Activated CD8-positive, alpha-beta memory T cell treated with anti-CD3 and anti-CD28 coated beads for 36 hours (primary cell): ENCODE measurements at regions not wholly inside any gene's neighbourhood (a gene's known extent, or its start where the extent isn't known, plus 50 kb on each side); places are given as distances from the start of the nearest gene placed in this dataset.
"Not testable (repeated sequence)": the region's sequence is repeated elsewhere in the genome, so short reads cannot be mapped to it uniquely, and the experiment has no call there.

ENCODE experiments used
- CTCF ChIA-PET: fragments of 350-600 bp; sonication (Branson Sonifier 250); formaldehyde crosslinking; loops from one replicate; lab custom pipeline; 2021; ENCODE audit warnings: antibody characterized with exemption; lab: Charles Lee
- POLR2A ChIA-PET: fragments of 350-600 bp; sonication (Branson Sonifier 250); formaldehyde crosslinking; loops from one replicate; lab custom pipeline; 2021; ENCODE audit warnings: antibody characterized with exemption; lab: Charles Lee

DNA sequence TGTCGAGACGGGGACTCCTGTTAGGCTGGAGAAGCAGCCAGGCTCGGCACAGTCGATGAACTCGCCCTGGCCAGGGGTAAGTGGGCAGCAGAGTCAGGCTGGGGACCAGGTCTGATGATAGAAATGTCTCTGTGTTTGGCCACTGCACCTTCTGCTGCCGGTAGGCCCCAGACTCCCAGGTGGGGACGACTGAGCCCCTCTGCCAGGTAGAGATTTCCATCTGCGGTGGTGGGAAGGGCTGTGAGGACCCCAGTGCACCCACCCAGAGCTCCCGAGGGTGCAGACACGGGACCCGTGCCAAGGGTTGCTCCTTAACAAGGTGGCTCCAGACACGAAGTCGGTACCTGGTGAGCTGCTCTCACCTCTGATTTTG, 862.5 kb downstream of the TBC1D22A start:
- ChIA-PET CTCF (no interaction called here), POLR2A (no interaction called here)

DNA sequence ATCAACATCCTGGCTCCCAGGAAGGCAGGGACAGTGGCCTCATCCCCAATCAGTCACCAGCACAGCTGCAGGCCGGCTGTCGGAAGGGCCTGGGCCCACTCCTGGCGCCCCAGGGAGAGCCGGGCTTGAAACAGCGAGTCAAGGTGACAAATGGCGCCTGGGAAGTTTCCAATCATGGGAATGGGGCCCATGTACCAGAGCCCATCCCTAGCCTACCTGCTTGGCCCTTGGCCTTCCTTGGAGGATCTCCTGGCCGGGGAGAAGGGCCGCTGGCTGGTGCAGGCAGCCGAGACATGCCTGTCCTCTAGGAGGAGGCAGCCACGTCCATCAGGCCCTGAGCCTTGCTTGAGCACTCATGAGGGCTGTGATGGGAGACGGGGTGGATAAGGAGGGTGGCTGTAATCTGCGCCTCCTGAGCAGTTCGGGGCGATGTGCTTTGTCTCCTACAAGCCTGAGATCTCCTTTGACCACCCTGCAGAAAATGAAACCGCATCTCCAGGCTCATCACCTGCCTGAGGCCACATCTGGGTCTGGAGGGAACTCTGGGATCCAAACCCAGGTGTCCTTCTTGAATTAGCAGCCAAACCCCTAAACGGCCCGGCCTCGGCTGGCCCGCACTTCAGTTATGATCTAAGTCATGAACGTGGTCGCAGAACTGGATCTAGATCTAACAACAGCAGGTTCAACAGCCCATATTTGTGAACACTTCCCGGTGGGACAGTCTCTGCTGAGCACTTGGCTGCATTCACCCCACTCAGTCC, 862.0 kb downstream of the TBC1D22A start:
- POLR2A ChIA-PET, result no interaction called here
- CTCF ChIA-PET, result no interaction called here

GRCh38 chr22:47623763-47624148, 861.3 kb downstream of the TBC1D22A start:
- CTCF ChIA-PET, result no interaction called here
- POLR2A ChIA-PET, result no interaction called here

DNA sequence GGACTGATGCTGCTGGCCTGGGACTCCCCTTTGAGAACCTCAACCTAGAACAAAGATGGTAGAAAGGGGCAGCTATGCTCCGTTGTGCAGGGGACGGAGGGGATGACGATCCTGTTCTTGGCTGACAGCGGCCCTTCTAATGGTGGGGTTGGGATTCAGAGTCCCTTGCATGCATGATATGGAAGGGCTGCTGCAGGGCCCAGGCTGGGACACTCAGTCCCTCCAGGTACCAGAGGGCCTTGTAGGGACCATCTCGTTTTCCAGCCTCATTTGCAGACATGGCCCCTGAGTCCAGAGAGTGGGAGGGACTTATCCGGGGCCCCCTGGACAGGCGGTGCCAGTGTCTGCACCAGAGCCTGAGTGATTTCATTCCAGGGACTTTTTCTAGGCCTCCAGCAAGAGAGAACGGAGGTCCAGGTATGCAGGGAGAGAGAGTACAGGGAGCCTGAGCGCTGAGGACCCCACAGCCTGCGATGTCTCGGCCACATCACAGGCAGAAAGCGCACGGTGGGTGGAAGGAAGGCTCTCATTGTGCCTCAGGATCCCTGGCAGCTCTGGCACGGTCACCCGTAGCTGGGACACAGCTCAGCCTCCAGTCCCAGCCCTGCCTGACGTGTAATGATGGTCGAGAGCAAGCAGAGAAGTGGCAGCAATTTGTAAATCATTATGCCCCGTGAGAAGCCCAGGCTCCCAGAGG, 860.8 kb downstream of the TBC1D22A start:
- CTCF ChIA-PET, result no interaction called here
- POLR2A ChIA-PET, result no interaction called here

GRCh38 chr22:47622541-47622940, 860.1 kb downstream of the TBC1D22A start:
- CTCF ChIA-PET, result no interaction called here
- POLR2A ChIA-PET, result no interaction called here

DNA sequence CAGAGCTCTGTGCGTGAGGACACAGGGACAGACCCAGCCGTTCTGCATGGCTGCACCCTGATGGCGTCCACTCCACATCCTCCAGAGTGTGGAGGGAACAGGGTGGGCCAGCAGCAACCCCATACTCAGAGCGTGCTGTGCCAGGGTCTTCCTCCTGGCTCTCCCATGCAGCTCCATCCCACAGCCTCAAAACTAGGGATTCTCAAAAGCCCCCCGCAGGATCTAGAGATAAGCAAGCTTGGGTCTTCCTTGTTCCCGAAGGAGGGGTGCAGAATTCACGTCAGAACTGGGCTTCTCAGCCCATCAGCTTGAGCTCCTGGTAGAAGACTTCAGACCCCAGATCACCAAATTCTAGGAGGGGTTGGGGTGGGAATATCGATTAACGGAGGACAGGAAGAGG, 858.8 kb downstream of the TBC1D22A start:
- CTCF ChIA-PET, result no interaction called here
- POLR2A ChIA-PET, result no interaction called here

DNA sequence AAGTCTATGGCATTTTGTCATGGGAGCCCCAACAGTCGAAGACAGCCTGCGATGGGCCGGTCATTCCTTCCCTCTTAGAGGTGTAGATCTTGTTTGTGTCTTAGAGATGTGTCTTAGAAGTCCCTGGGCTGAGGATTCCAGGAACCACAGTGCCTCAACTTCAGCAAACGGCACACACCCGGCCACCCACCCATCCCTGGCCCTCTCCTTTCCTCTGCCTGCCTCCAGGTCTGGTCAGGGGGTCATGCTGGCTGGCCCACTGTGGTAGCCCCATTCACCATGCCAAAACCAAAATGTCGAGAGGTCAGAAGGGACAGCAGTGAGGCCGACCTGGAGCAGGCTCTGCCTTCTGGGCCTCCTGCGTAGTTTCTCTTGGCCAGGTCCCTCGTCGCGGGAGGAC, 857.9 kb downstream of the TBC1D22A start:
- ChIA-PET CTCF (no interaction called here), POLR2A (no interaction called here)

DNA sequence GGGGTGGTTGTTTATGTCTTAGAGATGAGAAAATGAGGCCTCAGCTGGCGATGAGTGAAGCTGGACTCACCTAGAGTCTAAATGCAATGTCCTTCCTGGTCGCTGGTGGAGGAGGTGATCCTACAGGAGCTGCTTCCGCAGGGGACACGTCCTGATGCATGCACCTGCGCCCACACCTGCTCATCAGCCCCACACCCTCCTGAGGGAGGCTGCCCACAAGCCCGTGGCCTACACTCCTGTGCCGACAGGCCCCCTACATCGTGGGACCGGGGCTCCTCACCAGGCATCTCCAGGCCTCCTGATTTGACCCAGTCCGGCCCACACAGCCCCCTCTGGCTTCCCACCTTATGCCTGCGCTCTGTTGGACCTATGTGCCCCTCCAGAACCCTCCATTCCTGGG, 857.2 kb downstream of the TBC1D22A start:
- ChIA-PET POLR2A (no interaction called here), CTCF (no interaction called here)

DNA sequence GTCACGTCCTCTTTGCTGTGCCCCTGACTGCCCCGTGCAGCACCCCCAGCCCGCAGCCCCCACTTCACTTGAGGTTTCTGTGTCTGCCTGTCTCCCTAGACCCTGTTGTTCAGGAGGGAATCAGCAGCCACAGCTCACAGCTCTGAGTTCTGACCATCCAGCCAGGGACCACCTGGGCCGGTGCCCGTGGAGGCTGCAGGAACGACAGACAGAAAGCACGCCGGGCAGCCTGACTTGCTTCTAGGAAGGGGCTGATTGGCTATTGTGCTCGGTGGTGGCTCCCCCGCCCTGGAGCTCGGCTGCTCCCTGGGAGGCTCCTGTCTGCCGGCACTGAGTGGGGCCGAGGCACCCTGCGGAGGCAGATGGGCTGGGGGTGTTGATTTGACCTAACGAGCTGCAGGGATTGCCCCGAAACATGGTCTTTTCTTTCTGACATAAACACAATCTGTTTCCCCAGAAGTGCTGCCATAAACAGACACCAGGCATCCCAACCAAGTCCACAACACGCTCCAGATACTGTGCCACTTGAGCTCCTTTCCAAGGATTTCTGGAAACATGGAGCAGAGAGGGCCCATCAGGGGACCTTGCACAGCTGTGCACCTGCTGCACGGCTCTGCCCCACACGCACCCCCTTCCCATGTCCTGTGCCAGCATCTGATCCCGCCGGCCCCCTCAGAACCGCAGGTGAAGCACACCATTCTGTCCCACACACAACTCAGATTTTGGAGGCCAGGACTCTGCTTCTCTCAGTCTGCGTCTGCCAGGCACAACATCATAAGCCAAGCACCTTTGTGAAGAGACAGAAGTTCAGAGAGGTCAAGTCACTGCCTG, 855.9 kb downstream of the TBC1D22A start:
- ChIA-PET CTCF (no interaction called here), POLR2A (no interaction called here)

DNA sequence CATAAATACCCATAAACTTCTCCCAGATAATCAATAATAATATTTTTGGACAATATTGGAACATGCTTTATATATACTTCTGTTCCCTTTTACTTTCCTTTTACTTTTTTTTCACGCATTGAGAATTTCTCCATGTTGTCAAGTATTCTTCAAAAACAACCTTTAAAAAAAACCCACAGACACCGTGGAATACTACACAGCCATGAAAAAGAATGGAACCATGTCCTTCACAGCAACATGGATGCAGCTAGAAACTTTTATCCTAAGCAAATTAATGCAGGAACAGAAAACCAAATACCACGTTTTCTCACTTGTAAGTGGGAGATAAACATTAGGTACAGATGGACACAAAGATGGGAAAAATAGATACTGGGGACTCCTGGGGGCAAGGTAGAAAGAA, 854.7 kb downstream of the TBC1D22A start:
- ChIA-PET POLR2A (no interaction called here), CTCF (no interaction called here)

DNA sequence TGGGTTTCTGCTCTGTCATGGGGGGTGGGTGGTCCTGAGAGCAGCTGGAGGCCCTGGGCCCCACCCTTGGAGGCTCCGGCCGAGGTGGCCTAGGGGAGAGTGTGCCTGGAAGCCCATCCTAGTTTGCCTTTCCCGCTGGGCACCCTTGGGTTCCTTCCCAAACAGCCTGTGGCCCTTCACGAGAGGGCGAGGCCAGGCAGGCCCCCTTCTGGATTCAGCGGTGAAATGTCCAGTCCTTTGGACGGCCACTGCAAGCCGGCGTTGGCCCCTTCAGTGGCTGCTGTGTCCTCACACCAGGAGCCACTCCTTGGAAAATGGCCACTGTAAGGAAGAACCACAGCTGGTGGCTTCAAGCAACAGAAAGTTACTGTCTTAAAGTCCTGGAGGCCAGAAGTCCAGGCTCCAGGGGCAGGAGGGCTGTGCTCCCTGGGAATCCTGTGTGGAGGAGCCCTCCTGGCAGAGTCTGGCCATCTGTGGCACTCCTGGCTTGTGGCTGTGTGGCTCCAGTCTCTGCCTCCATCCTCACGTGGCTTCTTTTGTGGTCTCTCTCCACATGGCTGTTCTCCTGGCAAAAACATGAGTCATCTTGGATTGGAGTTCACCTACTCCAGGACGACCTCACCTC, 854.1 kb downstream of the TBC1D22A start:
- CTCF ChIA-PET, result no interaction called here
- POLR2A ChIA-PET, result no interaction called here

DNA sequence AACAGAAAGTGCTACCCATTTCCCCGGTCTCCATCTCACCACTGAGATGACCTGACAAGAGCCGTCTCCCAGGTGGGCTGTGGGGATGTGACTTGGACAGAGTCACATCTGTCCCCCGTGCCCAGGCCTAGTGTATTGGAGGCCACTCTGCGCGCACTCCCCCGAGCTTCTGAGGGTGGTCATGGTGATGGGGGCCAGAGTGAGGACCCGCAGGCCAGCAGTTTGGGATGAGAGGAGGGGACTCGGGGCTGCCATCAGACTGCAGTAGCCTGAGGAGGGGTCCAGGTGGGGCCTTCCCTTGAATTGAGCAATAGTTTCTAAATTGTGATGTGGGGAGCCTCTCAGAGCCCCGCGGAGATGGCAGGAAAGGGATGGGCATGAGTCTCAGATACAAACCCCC, 852.6 kb downstream of the TBC1D22A start:
- ChIA-PET POLR2A (no interaction called here), CTCF (no interaction called here)

- ChIA-PET CTCF (no interaction called here), POLR2A (no interaction called here)
These were observed 851.3 kb downstream of the TBC1D22A start for GRCh38 chr22:47613606-47614350.

DNA sequence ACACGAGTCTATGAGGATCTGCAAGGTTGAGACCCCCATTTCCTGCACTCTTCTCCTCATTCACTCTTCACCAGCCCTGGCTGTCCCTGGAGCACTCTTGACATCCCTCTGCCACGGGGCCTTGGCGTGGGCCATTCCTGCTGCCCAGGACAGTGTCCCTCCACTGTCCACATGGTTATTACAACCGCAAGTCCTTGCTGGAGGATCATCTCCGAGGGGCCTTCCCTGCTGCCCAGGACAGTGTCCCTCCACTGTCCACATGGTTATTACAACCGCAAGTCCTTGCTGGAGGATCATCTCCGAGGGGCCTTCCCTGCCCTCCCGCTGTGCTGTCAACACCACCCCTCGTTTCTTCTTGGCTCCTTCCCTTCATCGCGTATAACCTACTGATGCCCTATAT, 850.7 kb downstream of the TBC1D22A start:
- POLR2A ChIA-PET, result not testable (repeated sequence)

DNA sequence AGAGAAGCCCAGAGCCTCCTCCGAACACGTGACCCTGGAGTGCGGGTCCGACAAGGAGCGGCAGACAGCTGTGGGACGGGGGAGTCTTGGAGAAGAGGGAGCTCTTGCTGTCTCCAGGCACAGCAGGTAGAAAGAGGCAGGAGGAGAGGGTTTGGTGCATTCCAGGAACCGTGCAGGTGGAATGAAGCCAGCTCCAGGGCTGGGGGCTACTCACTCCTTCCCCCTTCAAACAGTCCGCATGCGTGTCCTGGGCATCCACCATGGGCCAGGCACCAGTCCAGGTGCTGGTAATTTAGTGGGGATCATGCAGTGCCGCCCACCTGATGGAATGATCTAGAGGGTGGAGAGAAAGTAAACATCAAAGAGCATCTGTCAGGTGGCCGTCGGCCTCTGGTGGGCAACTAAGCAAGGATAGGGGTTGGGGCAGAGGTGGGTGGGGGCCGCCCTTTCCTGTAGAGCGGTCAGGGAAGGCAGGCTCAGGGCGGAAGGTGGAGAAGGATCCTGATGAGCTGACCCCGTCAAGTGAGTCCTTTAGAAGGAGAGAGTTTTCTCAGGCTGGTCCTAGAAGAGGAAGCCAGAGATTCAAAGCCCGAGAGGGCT, 850.0 kb downstream of the TBC1D22A start:
- CTCF ChIA-PET, result no interaction called here

More for the DNA sequence above, 850.7 kb downstream of the TBC1D22A start:
- CTCF ChIA-PET, result not testable (repeated sequence)

GRCh38 chr22:47610764-47611163, 848.3 kb downstream of the TBC1D22A start:
- ChIA-PET CTCF (no interaction called here), POLR2A (no interaction called here)

More for the DNA sequence above, 850.0 kb downstream of the TBC1D22A start:
- POLR2A ChIA-PET, result no interaction called here

DNA sequence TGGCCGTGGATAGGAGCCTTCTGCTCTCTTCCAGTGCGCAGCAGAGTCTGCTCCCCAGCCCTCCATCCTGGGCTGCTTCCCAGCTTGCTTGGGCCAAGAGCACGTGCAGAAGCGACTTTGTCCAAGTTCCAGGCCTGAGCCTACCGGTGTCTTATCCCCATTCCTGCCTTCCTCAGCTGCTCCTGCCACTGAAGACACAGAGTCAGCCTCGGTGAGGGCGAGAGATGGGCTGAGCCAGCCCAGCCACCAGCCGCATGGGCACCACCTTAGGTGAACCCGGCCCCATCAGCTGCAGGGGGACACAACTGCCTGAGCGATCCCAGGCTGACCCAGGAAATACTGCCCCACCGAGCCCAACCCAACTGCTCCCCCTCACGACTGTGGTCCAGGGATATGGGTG, 847.8 kb downstream of the TBC1D22A start:
- ChIA-PET POLR2A (no interaction called here), CTCF (no interaction called here)

DNA sequence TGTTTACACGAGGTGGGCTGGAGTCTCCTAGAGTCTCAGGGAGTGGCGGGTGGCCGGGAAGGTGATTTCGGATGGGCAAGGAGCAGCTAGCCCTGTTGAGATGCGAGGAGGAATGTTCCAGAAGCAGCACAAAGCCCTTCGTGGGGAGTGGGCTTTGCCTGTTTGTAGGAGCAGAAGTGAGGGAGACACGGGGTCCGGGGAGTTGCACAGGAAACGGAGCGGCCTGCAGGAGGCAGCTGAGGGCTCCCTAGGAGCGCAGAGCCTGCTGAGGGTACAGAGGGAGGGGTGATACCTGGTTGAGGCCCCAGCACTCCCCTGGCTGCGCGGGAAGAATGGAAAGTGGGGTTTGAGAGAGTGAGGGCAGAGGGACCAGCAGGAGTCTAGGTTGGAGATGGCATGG, 847.2 kb downstream of the TBC1D22A start:
- POLR2A ChIA-PET, result no interaction called here
- CTCF ChIA-PET, result no interaction called here

DNA sequence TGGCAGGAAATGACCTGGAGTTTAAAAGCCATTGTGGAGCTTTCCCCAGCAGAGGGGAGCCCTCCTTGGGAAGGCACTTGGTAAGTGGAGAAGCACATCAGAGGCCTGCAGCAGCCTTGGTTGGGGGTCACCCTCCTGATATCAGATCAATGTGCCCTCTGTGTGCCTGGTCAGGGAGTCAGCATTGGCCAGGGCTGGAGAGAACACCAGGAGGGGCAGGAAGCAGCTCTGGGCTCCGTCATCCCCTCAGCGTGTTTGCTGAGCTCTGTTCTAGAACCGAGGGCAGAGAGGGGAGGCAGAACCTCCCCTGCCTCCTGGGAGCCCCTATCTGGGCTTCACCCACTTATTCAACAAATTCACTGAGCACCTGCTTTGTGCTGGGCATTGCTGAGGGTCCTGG, 846.0 kb downstream of the TBC1D22A start:
- ChIA-PET CTCF (no interaction called here), POLR2A (no interaction called here)
